GM13977 (cell line): ENCODE measurements at regions not wholly inside any gene's neighbourhood (a gene's known extent, or its start where the extent isn't known, plus 50 kb on each side); places are given as distances from the start of the nearest gene placed in this dataset.

Experiments
- DNase-seq: peaks from one replicate; pipeline ENCODE4 v3.0.0; 2012; ENCODE audit warnings: low spot score
- in situ Hi-C: fragments of 300-500 bp; cut with MboI; formaldehyde crosslinking; loops from one replicate; pipeline ENCODE4 v1.12.0; 2022; ENCODE audit warnings: low sequenced_read_pairs, low pct_unique_long_range_greater_than_20kb, mixed read lengths, inconsistent platforms; ENCODE audit not compliant: unreplicated experiment
- TF ChIP-seq, protein P1 (sequence below): IDR thresholded peaks from 2 replicates; pipeline ENCODE4 v1.5.1; 2012; ENCODE audit warnings: mild to moderate bottlenecking, control low read depth; ENCODE audit not compliant: insufficient read depth; ENCODE audit errors: extremely low read depth, missing control alignments

- no peak for DNase-seq
- in situ Hi-C loops = no loop called here
- TF ChIP-seq, protein P1, sequence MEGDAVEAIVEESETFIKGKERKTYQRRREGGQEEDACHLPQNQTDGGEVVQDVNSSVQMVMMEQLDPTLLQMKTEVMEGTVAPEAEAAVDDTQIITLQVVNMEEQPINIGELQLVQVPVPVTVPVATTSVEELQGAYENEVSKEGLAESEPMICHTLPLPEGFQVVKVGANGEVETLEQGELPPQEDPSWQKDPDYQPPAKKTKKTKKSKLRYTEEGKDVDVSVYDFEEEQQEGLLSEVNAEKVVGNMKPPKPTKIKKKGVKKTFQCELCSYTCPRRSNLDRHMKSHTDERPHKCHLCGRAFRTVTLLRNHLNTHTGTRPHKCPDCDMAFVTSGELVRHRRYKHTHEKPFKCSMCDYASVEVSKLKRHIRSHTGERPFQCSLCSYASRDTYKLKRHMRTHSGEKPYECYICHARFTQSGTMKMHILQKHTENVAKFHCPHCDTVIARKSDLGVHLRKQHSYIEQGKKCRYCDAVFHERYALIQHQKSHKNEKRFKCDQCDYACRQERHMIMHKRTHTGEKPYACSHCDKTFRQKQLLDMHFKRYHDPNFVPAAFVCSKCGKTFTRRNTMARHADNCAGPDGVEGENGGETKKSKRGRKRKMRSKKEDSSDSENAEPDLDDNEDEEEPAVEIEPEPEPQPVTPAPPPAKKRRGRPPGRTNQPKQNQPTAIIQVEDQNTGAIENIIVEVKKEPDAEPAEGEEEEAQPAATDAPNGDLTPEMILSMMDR = no peak
Measured at GRCh38 chr2:173580956-173581355, 226.3 kb downstream of the CDCA7 start.

- in situ Hi-C loops = no loop called here
- TF ChIP-seq, protein P1 = no peak
- DNase-seq = no peak
Measured at GRCh38 chr2:173583196-173583595, 228.5 kb downstream of the CDCA7 start.

GRCh38 chr2:173584000-173584399 lies 229.3 kb downstream of the CDCA7 start:
- in situ Hi-C loops = no loop called here
- no peak for DNase-seq
- TF ChIP-seq, protein P1 = no peak

DNA sequence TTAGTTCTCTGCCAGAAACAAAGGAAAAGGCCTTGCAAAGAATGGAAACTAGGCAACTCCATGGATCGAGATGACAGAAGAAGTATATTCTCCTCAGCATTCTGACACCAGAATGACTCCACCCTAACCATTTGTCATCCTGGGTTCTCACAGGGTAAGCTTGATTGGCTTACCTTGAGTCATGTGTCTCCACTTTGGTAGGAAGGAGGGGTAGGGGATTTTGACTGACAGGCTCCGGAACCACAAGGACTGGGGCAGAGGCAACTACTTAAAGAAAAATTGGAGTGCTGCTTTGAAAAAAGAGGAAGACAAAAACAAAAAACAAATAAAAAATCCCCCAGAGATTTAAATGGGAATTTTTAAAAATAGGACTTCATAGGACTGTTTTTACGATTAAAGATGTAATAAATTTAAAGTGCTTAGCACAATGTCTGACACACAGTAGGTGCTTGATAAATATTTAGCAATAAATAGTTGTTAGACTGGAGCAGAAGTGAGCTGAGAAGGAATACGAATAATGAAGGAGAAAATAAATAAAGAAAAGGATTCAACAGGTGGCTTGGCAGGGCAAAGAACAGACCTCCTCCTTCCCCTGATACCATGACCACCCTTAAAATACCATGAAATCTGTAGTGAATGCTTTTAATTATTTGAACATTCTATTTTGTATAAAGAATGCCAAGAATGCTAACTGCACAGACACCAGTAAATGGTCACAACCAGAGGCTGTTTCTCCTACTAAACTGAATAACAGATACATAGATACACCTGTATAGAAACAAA lies 230.2 kb downstream of the CDCA7 start:
- TF ChIP-seq, protein P1 = no peak
- DNase-seq = no peak
- in situ Hi-C loops = no loop called here

DNA sequence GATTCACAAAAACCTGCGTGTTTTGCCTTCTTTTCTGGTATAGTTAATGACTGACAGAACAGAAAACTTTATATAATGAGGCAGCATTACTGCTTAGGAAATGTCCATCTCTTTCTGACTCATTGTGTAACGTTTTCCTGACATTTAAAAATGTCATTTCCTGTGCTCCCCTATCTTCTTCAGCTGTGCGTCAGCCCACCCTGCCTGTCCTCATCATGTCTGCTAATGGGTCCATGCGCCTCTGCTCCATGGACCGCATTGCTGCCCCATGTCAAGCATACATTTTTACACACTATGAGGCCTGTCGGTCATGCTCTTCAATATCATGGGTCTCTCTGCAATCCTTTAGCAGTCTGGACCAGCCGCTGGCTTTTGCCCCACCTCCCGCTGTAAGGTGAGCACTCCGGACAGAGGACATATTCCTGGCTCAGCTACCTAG lies 234.3 kb downstream of the CDCA7 start:
- in situ Hi-C loops = no loop called here
- no peak for DNase-seq
- TF ChIP-seq, protein P1 = no peak

GRCh38 chr2:173589604-173590275 lies 235.1 kb downstream of the CDCA7 start:
- DNase-seq = no peak
- TF ChIP-seq, protein P1 = no peak
- in situ Hi-C loops = no loop called here
